CD14-positive monocyte (primary cell): ENCODE measurements at regions not wholly inside any gene's neighbourhood (a gene's known extent, or its start where the extent isn't known, plus 50 kb on each side); places are given as distances from the start of the nearest gene placed in this dataset.

Experiments
- DNase-seq, 3 donors: peaks; one replicate each; pipeline ENCODE4 v3.0.0-alpha.2; 2011 to 2022
- H2AFZ ChIP-seq: 2 replicates; pipeline ENCODE4 v1.6.0; 2012; ENCODE audit warnings: mild to moderate bottlenecking, low read depth, low read length, inconsistent platforms; ENCODE audit not compliant: insufficient read depth, poor library complexity, severe bottlenecking
- H3K27ac ChIP-seq, 2 donors: 1 replicate in 1 of 2; 2 replicates in 1 of 2; pipeline ENCODE4 v1.5.1; 2012 to 2013; ENCODE audit warnings: low read length in 2 of 2, control low read depth in 1 of 2, inconsistent platforms in 1 of 2, low read depth in 1 of 2, mild to moderate bottlenecking in 1 of 2
- H3K27me3 ChIP-seq, 2 donors: one replicate each; pipeline versions ENCODE4 v1.6.0 to v1.6.1; 2011 to 2013; ENCODE audit warnings: low read length in 2 of 2; ENCODE audit not compliant: control insufficient read depth in 2 of 2, insufficient read depth in 2 of 2
- H3K36me3 ChIP-seq, 2 donors: replicated peaks in 1 of 2; 1 replicate in 1 of 2; 2 replicates in 1 of 2; pipeline versions ENCODE4 v1.5.1 to v1.6.1; 2012 to 2013; ENCODE audit warnings: low read length in 2 of 2, control low read depth in 1 of 2, inconsistent platforms in 1 of 2, mild to moderate bottlenecking in 1 of 2; ENCODE audit not compliant: insufficient read depth in 2 of 2, control insufficient read depth in 1 of 2
- H3K4me1 ChIP-seq, 2 donors: 1 replicate in 1 of 2; 2 replicates in 1 of 2; pipeline versions ENCODE4 v1.5.1 to v1.6.1; 2012 to 2013; ENCODE audit warnings: low read length in 2 of 2, control low read depth in 1 of 2, inconsistent platforms in 1 of 2, mild to moderate bottlenecking in 1 of 2, moderate library complexity in 1 of 2; ENCODE audit not compliant: insufficient read depth in 2 of 2, control insufficient read depth in 1 of 2
- H3K4me2 ChIP-seq: replicated peaks from 2 replicates; pipeline ENCODE3; 2012; ENCODE audit warnings: low read length, moderate library complexity, mild to moderate bottlenecking; ENCODE audit not compliant: poor library complexity, severe bottlenecking; ENCODE audit errors: extremely low read depth
- H3K4me3 ChIP-seq, 3 experiments: fragments of 200-600 bp in 1 of 3; sonication (generic) in 1 of 3; replicated peaks in 1 of 3; 1 replicate in 2 of 3; 2 replicates in 1 of 3; pipeline ENCODE4 v1.5.1; 2011 to 2013; ENCODE audit warnings: low read length in 3 of 3, mild to moderate bottlenecking in 3 of 3, control low read depth in 2 of 3, low read depth in 2 of 3, inconsistent platforms in 1 of 3, moderate library complexity in 1 of 3
- H3K79me2 ChIP-seq: 2 replicates; pipeline ENCODE4 v1.6.0; 2012; ENCODE audit warnings: mild to moderate bottlenecking, control low read depth, inconsistent platforms, low read length, moderate library complexity; ENCODE audit not compliant: insufficient read depth
- H3K9ac ChIP-seq: 2 replicates; pipeline ENCODE4 v1.6.0; 2017; ENCODE audit warnings: low read length, mild to moderate bottlenecking; ENCODE audit not compliant: insufficient read depth, poor library complexity, severe bottlenecking
- H3K9me3 ChIP-seq, 2 donors: replicated peaks in 1 of 2; 1 replicate in 1 of 2; 2 replicates in 1 of 2; pipeline versions ENCODE4 v1.5.1 to v1.6.1; 2012 to 2013; ENCODE audit warnings: low read length in 2 of 2, control low read depth in 1 of 2; ENCODE audit not compliant: control insufficient read depth in 1 of 2, insufficient read depth in 1 of 2
- H4K20me1 ChIP-seq: 2 replicates; pipeline ENCODE4 v1.6.0; 2012; ENCODE audit warnings: mild to moderate bottlenecking, low read length, control low read depth, moderate library complexity; ENCODE audit not compliant: insufficient read depth
- H3K27ac Mint-ChIP-seq, 7 donors: one replicate each; pipeline ENCODE4 v1.8.0; 2020; ENCODE audit warnings: mild to moderate bottlenecking in 7 of 7, mixed read lengths in 7 of 7, moderate library complexity in 6 of 7, inconsistent platforms in 2 of 7
- H3K27me3 Mint-ChIP-seq, 3 donors: one replicate each; pipeline ENCODE4 v1.8.0; 2021 to 2022; ENCODE audit warnings: low read depth in 3 of 3, mild to moderate bottlenecking in 3 of 3, mixed read lengths in 3 of 3, moderate library complexity in 3 of 3, inconsistent platforms in 1 of 3
- H3K36me3 Mint-ChIP-seq, 2 donors: one replicate each; pipeline ENCODE4 v1.8.0; 2020; ENCODE audit warnings: mixed read lengths in 2 of 2, inconsistent platforms in 1 of 2, mild to moderate bottlenecking in 1 of 2
- H3K4me1 Mint-ChIP-seq: one replicate; pipeline ENCODE4 v1.8.0; 2020; ENCODE audit warnings: mild to moderate bottlenecking, mixed read lengths
- H3K4me3 Mint-ChIP-seq, 2 donors: one replicate each; pipeline ENCODE4 v1.8.0; 2020; ENCODE audit warnings: mild to moderate bottlenecking in 2 of 2, mixed read lengths in 2 of 2, moderate library complexity in 1 of 2
- H3K9me3 Mint-ChIP-seq, 7 donors: one replicate each; pipeline ENCODE4 v1.8.0; 2020 to 2022; ENCODE audit warnings: mixed read lengths in 7 of 7, mild to moderate bottlenecking in 6 of 7, moderate library complexity in 6 of 7, inconsistent platforms in 2 of 7
- WGBS: methylation state at CpG from one replicate; pipeline ENCODE4 v1.1.5; 2013; ENCODE audit warnings: missing lambda C conversion rate; ENCODE audit not compliant: insufficient coverage; 5-methylcytosine and 5-hydroxymethylcytosine counted together
- intact Hi-C, 2 donors: fragments of 100-400 bp; cut with micrococcal nuclease; formaldehyde crosslinking; loops; one replicate each; pipeline versions ENCODE4 v1.15.0 to v1.15.1; 2023
- TF ChIP-seq, protein P1 (sequence below): fragments of 200-600 bp; IDR thresholded peaks from one replicate; pipeline ENCODE4 v1.8.0; 2022; ENCODE audit warnings: antibody characterized with exemption, mild to moderate bottlenecking

DNA sequence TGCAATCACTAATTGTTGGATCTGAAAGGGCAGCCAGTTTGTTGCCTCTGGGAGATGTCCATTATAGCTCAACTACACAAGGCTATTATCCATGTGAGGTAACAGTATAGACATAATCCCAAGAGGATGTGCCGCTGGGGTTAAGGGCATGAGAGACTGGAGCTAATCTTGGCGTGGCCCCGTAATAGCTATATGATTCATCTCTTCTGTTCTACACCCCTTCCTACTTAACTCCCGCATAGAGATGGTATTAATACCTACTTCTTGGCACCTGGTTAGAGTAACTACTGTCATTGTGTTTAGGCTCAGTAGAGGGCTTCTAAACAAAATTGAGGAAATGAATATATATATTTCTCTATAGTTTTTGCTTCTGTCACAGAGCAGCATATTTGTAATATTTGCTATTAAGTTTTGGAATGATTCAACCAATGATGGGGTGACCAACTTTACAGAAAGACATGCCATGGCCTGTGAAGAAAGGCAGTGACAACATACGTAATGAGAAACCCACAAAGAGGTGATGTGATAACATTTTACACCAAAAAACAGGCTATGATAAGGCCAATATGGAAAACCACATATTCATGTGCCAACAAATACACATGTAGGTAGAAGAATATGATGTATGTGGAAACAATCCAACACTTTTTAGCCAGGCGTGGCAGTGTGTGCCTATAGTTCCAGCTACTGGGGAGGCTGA lies 76.8 kb upstream of the DPH6 start:
- H3K36me3 Mint-ChIP-seq, result no peaks in the 10 kb centered on the region
- no peaks in the 10 kb centered on the region for H3K27me3 ChIP-seq
- H3K27me3 Mint-ChIP-seq, result no peaks in the 10 kb centered on the region
- peaks cover 10 to 16% of the 10 kb centered on the region in 2 donors for H3K4me1 ChIP-seq
- TF ChIP-seq, protein P1, sequence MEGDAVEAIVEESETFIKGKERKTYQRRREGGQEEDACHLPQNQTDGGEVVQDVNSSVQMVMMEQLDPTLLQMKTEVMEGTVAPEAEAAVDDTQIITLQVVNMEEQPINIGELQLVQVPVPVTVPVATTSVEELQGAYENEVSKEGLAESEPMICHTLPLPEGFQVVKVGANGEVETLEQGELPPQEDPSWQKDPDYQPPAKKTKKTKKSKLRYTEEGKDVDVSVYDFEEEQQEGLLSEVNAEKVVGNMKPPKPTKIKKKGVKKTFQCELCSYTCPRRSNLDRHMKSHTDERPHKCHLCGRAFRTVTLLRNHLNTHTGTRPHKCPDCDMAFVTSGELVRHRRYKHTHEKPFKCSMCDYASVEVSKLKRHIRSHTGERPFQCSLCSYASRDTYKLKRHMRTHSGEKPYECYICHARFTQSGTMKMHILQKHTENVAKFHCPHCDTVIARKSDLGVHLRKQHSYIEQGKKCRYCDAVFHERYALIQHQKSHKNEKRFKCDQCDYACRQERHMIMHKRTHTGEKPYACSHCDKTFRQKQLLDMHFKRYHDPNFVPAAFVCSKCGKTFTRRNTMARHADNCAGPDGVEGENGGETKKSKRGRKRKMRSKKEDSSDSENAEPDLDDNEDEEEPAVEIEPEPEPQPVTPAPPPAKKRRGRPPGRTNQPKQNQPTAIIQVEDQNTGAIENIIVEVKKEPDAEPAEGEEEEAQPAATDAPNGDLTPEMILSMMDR, result no peak
- no peaks in the 10 kb centered on the region for H3K79me2 ChIP-seq
- no peak overlapping the region for H3K27ac Mint-ChIP-seq
- H2AFZ ChIP-seq, result no peak overlapping the region
- no peak overlapping the region for H3K9ac ChIP-seq
- 100% methylated on average over 1 of the region's 6 CpGs for WGBS
- no peak for DNase-seq
- no peaks in the 10 kb centered on the region for H3K9me3 ChIP-seq
- peaks cover 0 to 1% (median 0%) of the 10 kb centered on the region in 7 donors for H3K9me3 Mint-ChIP-seq
- H4K20me1 ChIP-seq, result no peaks in the 10 kb centered on the region
- no peaks in the 10 kb centered on the region for H3K36me3 ChIP-seq
- no peak overlapping the region for H3K4me3 Mint-ChIP-seq
- intact Hi-C loops, result no loop called here
- no peak overlapping the region for H3K4me3 ChIP-seq
- H3K4me1 Mint-ChIP-seq, result peaks cover 16% of the 10 kb centered on the region
- H3K27ac ChIP-seq, result no peak overlapping the region
- no peak overlapping the region for H3K4me2 ChIP-seq

DNA sequence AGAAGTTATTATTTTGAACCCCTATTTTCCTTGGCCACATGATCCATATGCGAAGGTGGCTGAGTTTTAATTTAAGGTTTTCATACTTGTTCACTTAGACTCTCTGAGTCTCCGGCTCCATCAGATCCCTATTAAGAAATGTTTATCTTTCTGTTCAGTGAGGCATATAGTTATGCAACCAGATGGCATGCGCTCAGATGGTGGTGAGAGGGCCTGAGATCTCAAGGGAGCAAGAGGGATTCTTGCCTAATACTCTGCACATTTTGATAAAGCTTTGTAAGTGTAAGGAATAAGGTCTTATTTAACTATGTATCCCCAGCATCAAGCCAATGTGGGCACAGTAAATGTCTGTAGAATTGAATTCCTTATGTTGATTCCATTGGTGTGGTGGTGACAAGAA lies 78.9 kb upstream of the DPH6 start:
- Mint-ChIP-seq H3K4me1 (peaks cover 2% of the 10 kb centered on the region), H3K36me3 (no peaks in the 10 kb centered on the region), H3K4me3 (no peak overlapping the region), H3K27me3 (peaks cover 0 to 2% (median 0%) of the 10 kb centered on the region in 3 donors), H3K9me3 (peaks cover 0 to 1% (median 0%) of the 10 kb centered on the region in 7 donors), H3K27ac (no peak overlapping the region)
- no peak overlapping the region for H3K4me3 ChIP-seq
- H3K79me2 ChIP-seq, result no peaks in the 10 kb centered on the region
- no peaks in the 10 kb centered on the region for H3K36me3 ChIP-seq
- H3K27me3 ChIP-seq, result no peaks in the 10 kb centered on the region
- TF ChIP-seq, protein P1, result no peak
- H3K4me2 ChIP-seq, result no peak overlapping the region
- no peak for DNase-seq
- peaks cover 0 to 2% of the 10 kb centered on the region in 2 donors for H3K4me1 ChIP-seq
- no peak overlapping the region for H3K9ac ChIP-seq
- H4K20me1 ChIP-seq, result no peaks in the 10 kb centered on the region
- WGBS, result no CpG with 5 or more reads among the region's 3 CpGs
- no peak overlapping the region for H2AFZ ChIP-seq
- no peaks in the 10 kb centered on the region for H3K9me3 ChIP-seq
- H3K27ac ChIP-seq, result no peak overlapping the region
- intact Hi-C loops, result no loop called here
